GM18519 (cell line): ENCODE measurements at regions not wholly inside any gene's neighbourhood (a gene's known extent, or its start where the extent isn't known, plus 50 kb on each side); places are given as distances from the start of the nearest gene placed in this dataset.
"Not testable (repeated sequence)": the region's sequence is repeated elsewhere in the genome, so short reads cannot be mapped to it uniquely, and the experiment has no call there.

ENCODE experiments used
- ATAC-seq: cut with Tn5 transposase; IDR thresholded peaks from one replicate; pipeline ENCODE4 v1.9.1; 2021; ENCODE audit warnings: mild to moderate bottlenecking, moderate library complexity; ENCODE audit not compliant: unreplicated experiment, low FRiP score

- no peak for ATAC-seq
Measured at GRCh38 chr2:8589721-8590120, 92.1 kb upstream of the ID2 start.

GRCh38 chr2:8590938-8591337 is 90.9 kb upstream of the ID2 start:
- no peak for ATAC-seq

- no peak for ATAC-seq
Measured at GRCh38 chr2:8592736-8593135, 89.1 kb upstream of the ID2 start.

- ATAC-seq: no peak
Measured at GRCh38 chr2:8593243-8593642, 88.6 kb upstream of the ID2 start.

- no peak for ATAC-seq
Measured at GRCh38 chr2:8594731-8595427, 87.0 kb upstream of the ID2 start.

GRCh38 chr2:8595428-8595805 is 86.4 kb upstream of the ID2 start:
- no peak for ATAC-seq

GRCh38 chr2:8595811-8596600 is 85.8 kb upstream of the ID2 start:
- ATAC-seq: no peak

GRCh38 chr2:8597094-8597493 is 84.8 kb upstream of the ID2 start:
- no peak for ATAC-seq

GRCh38 chr2:8597559-8598225 is 84.2 kb upstream of the ID2 start:
- no peak for ATAC-seq

- no peak for ATAC-seq
Measured at GRCh38 chr2:8598295-8599165, 83.3 kb upstream of the ID2 start.

- ATAC-seq: no peak
Measured at GRCh38 chr2:8599421-8600242, 82.2 kb upstream of the ID2 start.

GRCh38 chr2:8600456-8600855 is 81.4 kb upstream of the ID2 start:
- no peak for ATAC-seq

GRCh38 chr2:8602809-8603208 is 79.0 kb upstream of the ID2 start:
- peak; percentile 46 for ATAC-seq

GRCh38 chr2:8603356-8603755 is 78.5 kb upstream of the ID2 start:
- not testable (repeated sequence) for ATAC-seq

GRCh38 chr2:8604262-8604661 is 77.6 kb upstream of the ID2 start:
- ATAC-seq: no peak

- no peak for ATAC-seq
Measured at GRCh38 chr2:8605351-8606065, 76.3 kb upstream of the ID2 start.

GRCh38 chr2:8606226-8606625 is 75.6 kb upstream of the ID2 start:
- peak; percentile 76 for ATAC-seq

- ATAC-seq: no peak
Measured at GRCh38 chr2:8606649-8607550, 75.0 kb upstream of the ID2 start.
